Prostate gland (tissue), 2 donors: ENCODE measurements at regions not wholly inside any gene's neighbourhood (a gene's known extent, or its start where the extent isn't known, plus 50 kb on each side); places are given as distances from the start of the nearest gene placed in this dataset.

Source experiments
- DNase-seq: peaks from one replicate; pipeline ENCODE4 v3.0.0-alpha.2; 2019; ENCODE audit warnings: low spot score
- H3K27ac ChIP-seq, 2 donors: fragments of 200-600 bp; sonication (generic); 2 replicates each; pipeline ENCODE4 v1.5.1; 2017 to 2019
- H3K27me3 ChIP-seq: fragments of 200-600 bp; sonication (generic); replicated peaks from 2 replicates; pipeline ENCODE4 v1.5.1; 2019; ENCODE audit not compliant: insufficient read depth
- H3K36me3 ChIP-seq, 2 donors: fragments of 200-600 bp; sonication (generic); 1 replicate in 1 of 2; 2 replicates in 1 of 2; pipeline versions ENCODE4 v1.5.1 to v1.8.1; 2017 to 2019
- H3K4me1 ChIP-seq: fragments of 200-600 bp; sonication (generic); replicated peaks from 2 replicates; pipeline ENCODE4 v1.5.1; 2019
- H3K4me3 ChIP-seq, 2 donors: fragments of 200-600 bp; sonication (generic); 2 replicates each; pipeline ENCODE4 v1.5.1; 2017 to 2019
- H3K9me3 ChIP-seq: fragments of 200-600 bp; sonication (generic); 2 replicates; pipeline ENCODE4 v1.5.1; 2017
- POLR2A ChIP-seq: fragments of 450-650 bp; IDR thresholded peaks from one replicate; pipeline ENCODE4 v1.6.1; 2016; ENCODE audit warnings: antibody characterized with exemption, mild to moderate bottlenecking
- POLR2AphosphoS5 ChIP-seq: sonication (generic); formaldehyde crosslinking; IDR thresholded peaks from one replicate; pipeline ENCODE4 v1.6.1; 2017; ENCODE audit warnings: antibody characterized with exemption
- WGBS: methylation state at CpG from one replicate; pipeline ENCODE4 v1.1.5; 2018; 5-methylcytosine and 5-hydroxymethylcytosine counted together
- intact Hi-C: fragments of 100-400 bp; cut with DNase I; formaldehyde crosslinking; loops from one replicate; pipeline ENCODE4 v1.14.2; 2022
- TF ChIP-seq, protein P1 (sequence below), 4 experiments: fragments of 200-600 bp in 2 of 4; fragments of 450-650 bp in 2 of 4; sonication (generic) in 2 of 4; IDR thresholded peaks; 1 replicate in 3 of 4; 2 replicates in 1 of 4; pipeline ENCODE4 v1.5.1; 2016 to 2019; ENCODE audit warnings: antibody characterized with exemption in 4 of 4, mild to moderate bottlenecking in 2 of 4, moderate library complexity in 2 of 4

DNA sequence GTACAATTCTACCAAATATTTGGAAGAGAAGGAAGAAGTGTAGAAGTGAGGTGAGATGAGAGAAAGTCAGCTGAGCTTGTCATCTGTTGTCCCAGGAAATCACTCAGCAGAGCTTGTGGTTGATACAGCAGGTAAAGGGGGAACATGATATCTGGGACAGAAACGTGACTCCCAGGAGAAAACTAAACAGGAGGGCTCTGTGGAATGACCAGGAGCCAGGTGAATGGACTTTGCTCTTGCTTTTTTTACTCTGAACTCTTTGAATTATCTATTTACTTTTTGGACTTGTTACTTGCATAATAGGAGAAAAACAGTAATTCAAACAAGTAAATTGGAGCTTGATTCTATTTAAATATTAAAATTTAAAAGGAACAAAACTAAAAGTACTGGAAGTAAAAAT, 555.6 kb upstream of the FRG1 start:
- 22% methylated on average over 1 of the region's 1 CpG for WGBS
- H3K27me3 ChIP-seq = no peaks in the 10 kb centered on the region

GRCh38 chr4:189385579-189385978, 555.1 kb upstream of the FRG1 start:
- intact Hi-C loops = no loop called here
- Histone ChIP-seq H3K4me3 (no peak overlapping the region), H3K4me1 (no peaks in the 10 kb centered on the region), H3K27me3 (no peaks in the 10 kb centered on the region), H3K27ac (no peak overlapping the region), H3K9me3 (no peaks in the 10 kb centered on the region), H3K36me3 (no peaks in the 10 kb centered on the region)
- no peak for DNase-seq
- no peak for TF ChIP-seq POLR2A
- TF ChIP-seq, protein P1, sequence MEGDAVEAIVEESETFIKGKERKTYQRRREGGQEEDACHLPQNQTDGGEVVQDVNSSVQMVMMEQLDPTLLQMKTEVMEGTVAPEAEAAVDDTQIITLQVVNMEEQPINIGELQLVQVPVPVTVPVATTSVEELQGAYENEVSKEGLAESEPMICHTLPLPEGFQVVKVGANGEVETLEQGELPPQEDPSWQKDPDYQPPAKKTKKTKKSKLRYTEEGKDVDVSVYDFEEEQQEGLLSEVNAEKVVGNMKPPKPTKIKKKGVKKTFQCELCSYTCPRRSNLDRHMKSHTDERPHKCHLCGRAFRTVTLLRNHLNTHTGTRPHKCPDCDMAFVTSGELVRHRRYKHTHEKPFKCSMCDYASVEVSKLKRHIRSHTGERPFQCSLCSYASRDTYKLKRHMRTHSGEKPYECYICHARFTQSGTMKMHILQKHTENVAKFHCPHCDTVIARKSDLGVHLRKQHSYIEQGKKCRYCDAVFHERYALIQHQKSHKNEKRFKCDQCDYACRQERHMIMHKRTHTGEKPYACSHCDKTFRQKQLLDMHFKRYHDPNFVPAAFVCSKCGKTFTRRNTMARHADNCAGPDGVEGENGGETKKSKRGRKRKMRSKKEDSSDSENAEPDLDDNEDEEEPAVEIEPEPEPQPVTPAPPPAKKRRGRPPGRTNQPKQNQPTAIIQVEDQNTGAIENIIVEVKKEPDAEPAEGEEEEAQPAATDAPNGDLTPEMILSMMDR (IDR thresholded peaks at IDR 0.05) = no peak
- no peak for TF ChIP-seq POLR2AphosphoS5
- 60% methylated on average over 2 of the region's 2 CpGs for WGBS

More for the DNA sequence above, 555.6 kb upstream of the FRG1 start:
- H3K27ac ChIP-seq = no peak overlapping the region
- no peaks in the 10 kb centered on the region for H3K4me1 ChIP-seq
- H3K36me3 ChIP-seq = no peaks in the 10 kb centered on the region
- H3K9me3 ChIP-seq = no peaks in the 10 kb centered on the region
- intact Hi-C loops = no loop called here
- H3K4me3 ChIP-seq = no peak overlapping the region
- DNase-seq = no peak
- TF ChIP-seq, protein P1 (IDR thresholded peaks at IDR 0.05) = no peak
- TF ChIP-seq POLR2A (no peak), POLR2AphosphoS5 (no peak)

GRCh38 chr4:189396435-189396834, 544.2 kb upstream of the FRG1 start:
- intact Hi-C loops = no loop called here
- no peaks in the 10 kb centered on the region for H3K4me1 ChIP-seq
- H3K36me3 ChIP-seq = no peaks in the 10 kb centered on the region
- TF ChIP-seq POLR2AphosphoS5 = no peak
- no peak for TF ChIP-seq POLR2A
- TF ChIP-seq, protein P1 (IDR thresholded peaks at IDR 0.05) = no peak
- no peaks in the 10 kb centered on the region for H3K9me3 ChIP-seq
- no peaks in the 10 kb centered on the region for H3K27me3 ChIP-seq
- no peak overlapping the region for H3K4me3 ChIP-seq
- 95% methylated on average over 7 of the region's 7 CpGs for WGBS
- no peak for DNase-seq
- H3K27ac ChIP-seq = no peak overlapping the region

GRCh38 chr4:189404271-189404670, 536.4 kb upstream of the FRG1 start:
- Histone ChIP-seq H3K9me3 (no peaks in the 10 kb centered on the region), H3K4me3 (no peak overlapping the region), H3K4me1 (no peaks in the 10 kb centered on the region), H3K27me3 (no peaks in the 10 kb centered on the region), H3K27ac (no peak overlapping the region), H3K36me3 (no peaks in the 10 kb centered on the region)
- intact Hi-C loops = no loop called here
- DNase-seq = no peak
- 100% methylated on average over 1 of the region's 1 CpG for WGBS
- TF ChIP-seq POLR2A = no peak

DNA sequence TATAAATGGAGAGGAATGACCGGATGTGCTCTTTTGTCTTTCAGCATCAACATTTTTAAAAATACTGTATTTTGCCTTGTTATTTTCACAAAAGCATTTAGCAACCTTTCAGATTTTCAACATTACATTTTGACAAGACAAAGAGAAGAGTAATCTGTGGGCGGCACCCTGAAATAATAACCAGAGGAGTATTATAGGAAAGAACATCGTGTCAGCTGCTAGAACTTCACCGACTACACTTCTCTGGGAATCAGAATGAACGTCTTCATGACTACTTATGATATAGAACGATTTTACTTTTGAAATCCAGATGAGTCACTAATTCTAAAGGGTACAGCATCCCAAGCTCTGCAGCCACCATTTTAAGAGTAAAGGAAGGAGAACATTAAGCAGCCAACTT, 531.5 kb upstream of the FRG1 start:
- no peaks in the 10 kb centered on the region for H3K27me3 ChIP-seq
- TF ChIP-seq POLR2A = no peak
- TF ChIP-seq POLR2AphosphoS5 = no peak
- TF ChIP-seq, protein P1 (IDR thresholded peaks at IDR 0.05) = no peak
- H3K36me3 ChIP-seq = no peaks in the 10 kb centered on the region
- no peak for DNase-seq
- intact Hi-C loops = no loop called here
- no peaks in the 10 kb centered on the region for H3K4me1 ChIP-seq
- WGBS = 83% methylated on average over 6 of the region's 6 CpGs
- no peak overlapping the region for H3K4me3 ChIP-seq
- H3K9me3 ChIP-seq = no peaks in the 10 kb centered on the region
- no peak overlapping the region for H3K27ac ChIP-seq
